B cell (primary cell): ENCODE measurements at regions not wholly inside any gene's neighbourhood (a gene's known extent, or its start where the extent isn't known, plus 50 kb on each side); places are given as distances from the start of the nearest gene placed in this dataset.

Experiments
- EZH2 ChIP-seq: IDR thresholded peaks from 2 replicates; pipeline ENCODE4 v1.6.1; 2012; ENCODE audit warnings: borderline replicate concordance, low read depth, mild to moderate bottlenecking, moderate library complexity, low read length; ENCODE audit not compliant: insufficient read depth, poor library complexity, severe bottlenecking
- TF ChIP-seq, protein P1 (sequence below): fragments of 200-600 bp; IDR thresholded peaks from one replicate; pipeline ENCODE4 v1.8.0; 2022; ENCODE audit warnings: antibody characterized with exemption, mild to moderate bottlenecking

DNA sequence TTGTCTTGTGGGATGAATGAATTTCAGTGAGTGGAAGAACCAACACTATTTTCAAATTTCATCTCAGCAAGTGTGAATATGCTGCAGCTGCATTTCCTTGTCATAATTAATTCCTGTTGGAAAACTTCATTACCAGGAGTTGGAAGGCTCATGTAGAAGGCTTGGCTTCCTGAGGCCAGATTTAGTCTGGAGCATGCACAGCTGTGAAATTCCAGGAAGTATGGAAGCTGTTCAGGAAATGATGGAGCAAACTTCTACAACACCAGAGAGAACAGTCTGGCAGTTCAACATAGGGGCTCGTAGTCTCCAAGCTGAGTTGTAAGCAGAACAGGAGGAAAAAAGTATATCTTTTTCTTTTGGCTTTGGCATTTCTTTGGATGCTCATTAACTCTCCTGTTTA is 1439.9 kb upstream of the CELF2 start:
- TF ChIP-seq, protein P1, sequence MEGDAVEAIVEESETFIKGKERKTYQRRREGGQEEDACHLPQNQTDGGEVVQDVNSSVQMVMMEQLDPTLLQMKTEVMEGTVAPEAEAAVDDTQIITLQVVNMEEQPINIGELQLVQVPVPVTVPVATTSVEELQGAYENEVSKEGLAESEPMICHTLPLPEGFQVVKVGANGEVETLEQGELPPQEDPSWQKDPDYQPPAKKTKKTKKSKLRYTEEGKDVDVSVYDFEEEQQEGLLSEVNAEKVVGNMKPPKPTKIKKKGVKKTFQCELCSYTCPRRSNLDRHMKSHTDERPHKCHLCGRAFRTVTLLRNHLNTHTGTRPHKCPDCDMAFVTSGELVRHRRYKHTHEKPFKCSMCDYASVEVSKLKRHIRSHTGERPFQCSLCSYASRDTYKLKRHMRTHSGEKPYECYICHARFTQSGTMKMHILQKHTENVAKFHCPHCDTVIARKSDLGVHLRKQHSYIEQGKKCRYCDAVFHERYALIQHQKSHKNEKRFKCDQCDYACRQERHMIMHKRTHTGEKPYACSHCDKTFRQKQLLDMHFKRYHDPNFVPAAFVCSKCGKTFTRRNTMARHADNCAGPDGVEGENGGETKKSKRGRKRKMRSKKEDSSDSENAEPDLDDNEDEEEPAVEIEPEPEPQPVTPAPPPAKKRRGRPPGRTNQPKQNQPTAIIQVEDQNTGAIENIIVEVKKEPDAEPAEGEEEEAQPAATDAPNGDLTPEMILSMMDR: no peak
- TF ChIP-seq EZH2: no peak
